NB4 (cell line): ENCODE measurements at regions not wholly inside any gene's neighbourhood (a gene's known extent, or its start where the extent isn't known, plus 50 kb on each side); places are given as distances from the start of the nearest gene placed in this dataset.

Source experiments
- CTCF ChIP-seq: IDR thresholded peaks from one replicate; pipeline ENCODE4 v1.5.1; 2012; ENCODE audit warnings: low read depth, low read length
- MAX ChIP-seq: IDR thresholded peaks from 2 replicates; pipeline ENCODE4 v1.6.1; 2011; ENCODE audit warnings: low read depth, low read length
- MYC ChIP-seq: IDR thresholded peaks from 2 replicates; pipeline ENCODE4 v1.6.1; 2011; ENCODE audit warnings: low read depth, low read length
- POLR2A ChIP-seq: IDR thresholded peaks from 2 replicates; pipeline ENCODE4 v1.6.1; 2011; ENCODE audit warnings: mild to moderate bottlenecking; ENCODE audit not compliant: insufficient read length; ENCODE audit errors: extremely low read depth

GRCh38 chr1:220363196-220363837 is 91.1 kb upstream of the RAB3GAP2 start:
- TF ChIP-seq POLR2A (no peak), CTCF (no peak), MYC (no peak), MAX (no peak)
